ENCODE measurements at regions not wholly inside any gene's neighbourhood (a gene's known extent, or its start where the extent isn't known, plus 50 kb on each side); places are given as distances from the start of the nearest gene placed in this dataset.

- Histone ChIP-seq H3K4me3 (ENCODE audit: low read depth in 2 of 2, low read length in 1 of 2) (no peak overlapping the region), H3K4me1 (ENCODE audit: control insufficient read depth in 1 of 2, insufficient read depth in 2 of 2, low read depth in 1 of 2, low read length in 1 of 2) (no peaks in the 10 kb centered on the region), H3K9me3 (no peaks in the 10 kb centered on the region), H2AFZ (ENCODE audit: low read depth) (no peak overlapping the region), H4K20me1 (ENCODE audit: insufficient read depth) (no peaks in the 10 kb centered on the region), H3K27me3 (ENCODE audit: insufficient read depth) (no peaks in the 10 kb centered on the region), H3K4me2 (no peak overlapping the region), H3K36me3 (replicated peaks in 1 of 2; ENCODE audit: control insufficient read depth in 1 of 2, insufficient read depth in 2 of 2, low read length in 1 of 2) (no peaks in the 10 kb centered on the region), H3K9me2 (no peaks in the 10 kb centered on the region), H3K9ac (no peak overlapping the region), H3F3A (replicated peaks; ENCODE audit: insufficient read depth) (no peaks in the 10 kb centered on the region), H3K79me2 (ENCODE audit: insufficient read depth) (no peaks in the 10 kb centered on the region), H3K27ac (ENCODE audit: low read depth in 2 of 2, low read length in 1 of 2) (no peak overlapping the region)
- WGBS (ENCODE audit: low lambda C conversion rate), result 54% methylated on average over 11 of the region's 11 CpGs
- POLR2A ChIA-PET, result interaction anchor here (0.9 kb wide), 1 partner anchor 12 kb away, joined by 3 read pairs; no protein-coding TSS in a partner anchor
- DNase-seq, result no peak
- CTCF ChIA-PET, result no interaction called here
- TF ChIP-seq RCOR1 (IDR thresholded peaks at IDR 0.05; ENCODE audit: low read length) (no peak), ELF1 (IDR thresholded peaks at IDR 0.05) (no peak), REST (IDR thresholded peaks at IDR 0.05; ENCODE audit: low read depth, low read length) (no peak), SMC3 (IDR thresholded peaks at IDR 0.05; ENCODE audit: low read depth, low read length) (no peak), NFIC (IDR thresholded peaks at IDR 0.05; ENCODE audit: borderline replicate concordance) (no peak)
- TF ChIP-seq, protein P1, sequence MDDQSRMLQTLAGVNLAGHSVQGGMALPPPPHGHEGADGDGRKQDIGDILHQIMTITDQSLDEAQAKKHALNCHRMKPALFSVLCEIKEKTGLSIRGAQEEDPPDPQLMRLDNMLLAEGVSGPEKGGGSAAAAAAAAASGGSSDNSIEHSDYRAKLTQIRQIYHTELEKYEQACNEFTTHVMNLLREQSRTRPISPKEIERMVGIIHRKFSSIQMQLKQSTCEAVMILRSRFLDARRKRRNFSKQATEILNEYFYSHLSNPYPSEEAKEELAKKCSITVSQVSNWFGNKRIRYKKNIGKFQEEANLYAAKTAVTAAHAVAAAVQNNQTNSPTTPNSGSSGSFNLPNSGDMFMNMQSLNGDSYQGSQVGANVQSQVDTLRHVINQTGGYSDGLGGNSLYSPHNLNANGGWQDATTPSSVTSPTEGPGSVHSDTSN (IDR thresholded peaks at IDR 0.05), result no peak
- TF ChIP-seq, protein P2, sequence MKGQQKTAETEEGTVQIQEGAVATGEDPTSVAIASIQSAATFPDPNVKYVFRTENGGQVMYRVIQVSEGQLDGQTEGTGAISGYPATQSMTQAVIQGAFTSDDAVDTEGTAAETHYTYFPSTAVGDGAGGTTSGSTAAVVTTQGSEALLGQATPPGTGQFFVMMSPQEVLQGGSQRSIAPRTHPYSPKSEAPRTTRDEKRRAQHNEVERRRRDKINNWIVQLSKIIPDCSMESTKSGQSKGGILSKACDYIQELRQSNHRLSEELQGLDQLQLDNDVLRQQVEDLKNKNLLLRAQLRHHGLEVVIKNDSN (IDR thresholded peaks at IDR 0.05; ENCODE audit: borderline replicate concordance, low read depth), result no peak
- TF ChIP-seq, protein P3, sequence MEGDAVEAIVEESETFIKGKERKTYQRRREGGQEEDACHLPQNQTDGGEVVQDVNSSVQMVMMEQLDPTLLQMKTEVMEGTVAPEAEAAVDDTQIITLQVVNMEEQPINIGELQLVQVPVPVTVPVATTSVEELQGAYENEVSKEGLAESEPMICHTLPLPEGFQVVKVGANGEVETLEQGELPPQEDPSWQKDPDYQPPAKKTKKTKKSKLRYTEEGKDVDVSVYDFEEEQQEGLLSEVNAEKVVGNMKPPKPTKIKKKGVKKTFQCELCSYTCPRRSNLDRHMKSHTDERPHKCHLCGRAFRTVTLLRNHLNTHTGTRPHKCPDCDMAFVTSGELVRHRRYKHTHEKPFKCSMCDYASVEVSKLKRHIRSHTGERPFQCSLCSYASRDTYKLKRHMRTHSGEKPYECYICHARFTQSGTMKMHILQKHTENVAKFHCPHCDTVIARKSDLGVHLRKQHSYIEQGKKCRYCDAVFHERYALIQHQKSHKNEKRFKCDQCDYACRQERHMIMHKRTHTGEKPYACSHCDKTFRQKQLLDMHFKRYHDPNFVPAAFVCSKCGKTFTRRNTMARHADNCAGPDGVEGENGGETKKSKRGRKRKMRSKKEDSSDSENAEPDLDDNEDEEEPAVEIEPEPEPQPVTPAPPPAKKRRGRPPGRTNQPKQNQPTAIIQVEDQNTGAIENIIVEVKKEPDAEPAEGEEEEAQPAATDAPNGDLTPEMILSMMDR (IDR thresholded peaks at IDR 0.05), result no peak
Measured at GRCh38 chr2:136310797-136311603, 193.1 kb upstream of the CXCR4 start.
